ENCODE measurements at regions not wholly inside any gene's neighbourhood (a gene's known extent, or its start where the extent isn't known, plus 50 kb on each side); places are given as distances from the start of the nearest gene placed in this dataset.
"Not testable (repeated sequence)": the region's sequence is repeated elsewhere in the genome, so short reads cannot be mapped to it uniquely, and the experiment has no call there.

DNA sequence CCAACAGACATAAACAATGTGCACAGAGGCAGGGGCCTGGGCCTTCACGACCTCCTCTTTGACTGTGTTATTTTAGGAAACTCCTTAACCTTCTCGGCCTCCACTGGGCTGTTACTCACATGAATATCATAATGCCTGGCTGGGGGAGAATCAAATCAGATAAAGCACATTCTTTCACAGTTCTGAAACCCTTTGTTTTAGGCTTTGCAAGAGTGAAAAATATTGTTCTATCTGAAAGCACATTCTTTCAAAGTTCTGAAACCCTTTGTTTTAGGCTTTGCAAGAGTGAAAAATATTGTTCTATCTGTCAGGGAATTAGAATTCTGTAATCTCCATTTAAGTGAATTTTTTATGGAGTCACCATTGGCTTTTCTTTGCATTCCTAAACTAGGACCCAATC, 50.7 kb upstream of the SYNDIG1 start:
- no peak for DNase-seq

DNA sequence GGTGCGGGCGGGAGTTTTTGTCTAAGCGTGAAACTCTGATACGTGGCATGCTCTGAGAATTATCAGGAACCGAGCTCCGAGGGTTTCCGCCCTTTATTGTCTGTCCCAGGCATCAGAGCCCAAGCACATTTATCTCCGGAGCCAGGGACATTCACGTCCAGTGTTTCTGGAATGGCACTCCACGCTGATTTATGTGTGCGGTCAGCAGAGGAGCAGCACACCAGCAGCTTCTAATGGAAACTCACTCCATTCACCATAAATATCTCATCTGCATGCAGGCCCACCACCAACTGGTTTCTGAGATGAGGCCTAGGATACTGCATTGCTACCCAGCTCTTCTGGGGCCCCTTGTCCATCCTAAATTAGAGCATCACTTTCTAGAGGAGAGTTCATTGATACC, 51.9 kb upstream of the SYNDIG1 start:
- DNase-seq = no peak

DNA sequence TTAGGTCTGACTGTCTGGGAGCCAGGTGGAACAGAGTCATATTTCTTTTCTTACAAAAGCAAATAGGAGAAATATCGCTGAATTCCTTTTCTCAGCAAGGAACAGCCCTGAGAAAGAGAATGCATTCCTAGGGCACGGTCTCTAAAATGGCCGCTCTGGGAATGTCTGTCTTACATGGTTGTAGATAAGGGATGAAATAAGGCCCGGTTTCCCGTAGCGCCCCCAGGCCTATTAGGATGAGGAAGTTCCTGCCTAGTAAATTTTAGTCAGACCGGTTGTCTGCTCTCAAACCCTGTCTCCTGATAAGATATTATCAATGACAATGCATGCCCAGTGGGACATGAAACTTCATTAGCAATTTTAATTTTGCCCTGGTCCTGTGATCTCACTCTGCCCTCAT, 54.0 kb upstream of the SYNDIG1 start:
- DNase-seq = not testable (repeated sequence)

DNA sequence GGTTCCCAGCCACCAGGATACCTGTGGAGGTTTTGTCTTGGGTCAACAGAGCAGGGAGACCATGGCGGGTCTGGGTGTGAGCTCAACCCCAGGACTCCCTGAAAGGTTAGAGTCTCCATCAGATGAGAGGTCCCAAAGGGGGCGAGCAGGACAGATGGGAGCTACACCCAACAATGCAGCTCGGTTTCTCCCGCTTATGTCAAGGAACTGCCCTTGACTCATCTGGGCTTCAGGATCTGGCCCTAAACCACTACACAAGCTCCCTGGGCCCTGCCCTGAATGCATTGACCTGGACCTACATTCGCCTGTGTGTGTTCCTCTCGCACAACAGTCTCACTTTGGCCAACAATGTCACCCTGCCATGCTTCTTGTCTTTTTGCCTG, 57.6 kb upstream of the SYNDIG1 start:
- no peak for DNase-seq

DNA sequence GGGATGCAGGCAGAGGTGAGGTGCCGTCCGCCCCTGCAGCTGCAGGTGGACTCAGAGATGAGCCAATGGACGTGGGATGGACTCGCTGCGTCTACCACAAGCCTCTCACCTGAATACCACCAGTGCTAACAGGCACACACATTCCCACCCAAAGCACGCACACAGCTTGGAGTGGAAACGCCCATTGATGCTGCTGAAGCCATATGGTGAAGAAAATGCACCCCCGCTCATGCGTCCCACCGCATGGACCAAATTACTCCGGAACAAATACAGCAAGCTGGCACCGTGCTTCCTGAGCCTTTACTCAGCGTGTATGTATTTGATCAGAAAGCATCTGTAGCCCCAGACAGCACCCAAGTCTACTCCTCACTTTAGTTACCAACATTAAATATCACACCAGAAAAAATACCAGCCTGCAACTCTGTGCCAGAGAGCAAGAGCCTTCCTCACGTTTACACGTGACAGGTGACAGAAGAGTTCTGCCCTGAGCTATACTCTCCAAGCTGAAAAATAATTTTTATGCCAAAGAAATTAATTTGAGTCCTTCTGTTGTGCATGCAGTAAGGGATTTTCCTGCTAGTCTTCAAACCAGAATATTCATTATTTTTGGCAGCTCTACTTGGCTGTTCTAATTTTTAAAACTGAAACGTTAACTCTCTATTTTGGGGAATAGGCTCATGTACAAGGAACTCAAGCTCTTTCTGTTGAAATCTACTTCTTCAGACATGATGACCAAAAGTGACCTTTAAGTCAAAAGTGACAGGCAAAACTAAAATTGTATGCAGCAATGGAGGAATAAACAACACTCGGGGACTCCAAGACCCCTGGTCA, 58.2 kb upstream of the SYNDIG1 start:
- no peak for DNase-seq

DNA sequence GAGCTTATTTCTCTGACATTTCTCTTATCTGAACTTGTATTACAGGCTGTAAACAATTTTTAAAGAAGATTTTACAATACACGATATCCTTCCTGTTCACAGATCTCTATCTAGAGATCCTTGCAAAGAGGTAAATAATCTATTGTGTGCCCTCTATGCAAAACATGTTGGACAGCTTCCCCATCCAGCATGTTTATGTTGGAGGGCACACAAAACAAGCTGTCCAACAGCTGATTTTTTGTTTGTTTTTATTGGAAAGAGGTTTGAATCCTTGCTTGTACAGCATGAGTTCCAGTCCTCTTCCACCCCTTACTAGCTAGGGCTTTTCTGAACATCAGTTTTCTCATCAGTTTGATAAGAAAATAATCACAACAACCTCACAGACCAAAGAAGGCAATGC, 62.3 kb upstream of the SYNDIG1 start:
- peak; percentile 81 for DNase-seq

DNA sequence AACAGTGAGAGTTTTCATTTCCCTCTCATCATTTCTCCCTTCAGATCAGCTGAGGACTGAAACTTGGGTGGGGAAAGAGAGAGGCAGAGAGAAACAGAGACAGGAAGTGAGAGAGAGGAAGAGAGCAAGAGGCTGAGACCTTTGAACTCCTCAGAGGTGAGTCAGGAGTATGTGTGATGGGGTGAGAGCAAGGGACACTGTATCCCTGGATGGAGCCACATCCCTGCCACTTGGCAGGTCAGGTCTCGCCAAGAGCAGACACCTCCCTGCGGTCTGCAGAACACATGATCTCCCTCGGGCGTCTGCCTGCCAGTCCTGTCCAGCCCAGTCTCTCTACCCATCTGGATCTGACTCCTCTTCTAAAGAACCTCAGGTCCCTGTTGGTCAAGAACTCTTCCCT, 62.7 kb upstream of the SYNDIG1 start:
- peak; percentile 81 for DNase-seq

DNA sequence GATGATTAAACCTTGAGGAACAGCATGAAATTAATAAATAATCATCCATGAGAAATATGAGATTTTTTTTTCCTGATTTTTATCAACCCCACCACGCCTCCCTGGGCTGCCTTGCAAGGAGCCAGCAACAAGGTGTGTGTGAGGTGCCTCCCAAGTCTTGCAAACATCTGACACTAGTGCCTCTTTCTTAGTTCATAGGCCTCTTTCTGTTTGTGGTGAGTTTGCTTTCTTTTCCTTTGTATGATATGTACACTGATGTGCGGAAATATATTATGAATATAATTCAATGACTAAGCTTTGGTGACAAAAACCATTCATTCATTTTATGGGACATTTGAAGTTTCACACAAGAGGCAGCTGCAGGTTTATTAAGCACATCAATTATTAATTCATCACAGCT, 63.2 kb upstream of the SYNDIG1 start:
- no peak for DNase-seq

DNA sequence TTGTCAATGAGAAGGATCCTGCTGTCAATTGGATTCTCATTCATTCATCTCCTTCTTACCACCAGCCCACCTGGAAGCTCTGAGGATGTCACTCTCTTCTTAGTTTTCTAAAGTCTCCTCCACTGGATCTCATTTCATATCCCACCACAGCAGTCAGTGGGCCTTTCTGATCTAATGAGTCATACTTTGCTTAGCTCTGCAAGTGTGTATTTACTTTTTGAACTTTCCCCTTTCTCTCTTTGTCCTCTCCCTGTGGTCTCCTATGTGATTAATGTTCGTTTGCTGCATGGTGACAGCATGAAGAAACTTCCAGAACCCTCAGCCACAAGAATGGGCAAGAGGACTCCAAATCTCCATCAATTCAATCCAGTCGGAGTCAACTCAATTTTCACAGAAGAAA, 63.6 kb upstream of the SYNDIG1 start:
- DNase-seq = no peak

DNA sequence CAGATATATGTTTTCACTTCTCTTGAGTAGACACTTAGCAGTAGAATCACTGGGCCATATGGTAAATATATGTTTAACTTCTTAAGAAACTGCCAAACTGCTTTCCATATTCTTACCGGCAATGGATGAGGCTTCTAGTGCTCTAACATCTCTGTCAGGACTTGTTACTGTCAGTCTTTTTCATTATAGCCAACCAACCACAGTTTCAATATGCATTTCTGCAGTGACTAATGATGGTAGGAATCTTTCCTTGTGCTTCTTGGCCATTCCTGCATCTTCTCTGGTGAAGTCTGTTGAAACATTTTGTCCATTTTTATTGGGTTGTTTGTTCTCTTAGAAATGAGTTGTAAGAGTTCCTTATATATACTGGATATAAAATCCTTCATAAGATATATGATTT, 66.0 kb upstream of the SYNDIG1 start:
- no peak for DNase-seq

DNA sequence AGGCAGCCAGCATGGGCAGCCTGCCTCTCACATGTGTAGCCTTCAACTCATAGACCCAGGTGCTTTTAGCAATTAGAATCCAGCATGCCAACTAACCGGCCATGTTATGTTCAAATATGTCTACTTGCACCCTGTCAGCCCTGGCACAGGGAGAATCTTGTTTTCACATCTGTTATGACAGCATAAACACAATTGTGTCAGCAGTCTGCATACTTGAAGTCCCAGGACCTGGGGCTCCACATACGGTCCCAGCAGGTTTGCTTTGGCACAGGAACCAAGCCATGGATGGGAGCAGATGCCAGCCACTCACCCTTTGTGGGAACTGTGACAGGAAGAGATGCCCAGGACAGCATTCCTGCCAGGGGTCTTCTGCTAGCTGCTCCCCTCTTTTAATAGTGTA, 67.2 kb upstream of the SYNDIG1 start:
- no peak for DNase-seq

DNA sequence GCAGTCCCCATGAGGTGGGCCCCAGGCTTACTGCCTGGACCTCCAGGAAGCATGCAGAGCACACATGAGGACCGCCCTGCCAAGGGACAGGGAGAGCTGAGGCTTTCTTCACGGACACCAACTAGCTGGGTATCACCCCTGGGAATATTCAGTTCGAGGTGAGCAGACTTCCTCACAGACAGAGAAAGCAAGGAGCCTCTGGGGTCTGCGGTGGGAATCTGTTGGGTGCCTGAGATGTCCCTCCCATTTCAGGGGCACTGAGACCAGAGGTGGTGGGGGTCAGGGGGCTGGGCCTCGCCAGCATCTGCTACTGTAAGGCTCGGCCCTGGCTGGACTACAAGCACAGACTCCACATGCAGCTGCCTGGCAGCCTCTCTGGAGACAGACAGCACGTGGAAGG, 74.3 kb upstream of the SYNDIG1 start:
- no peak for DNase-seq

DNA sequence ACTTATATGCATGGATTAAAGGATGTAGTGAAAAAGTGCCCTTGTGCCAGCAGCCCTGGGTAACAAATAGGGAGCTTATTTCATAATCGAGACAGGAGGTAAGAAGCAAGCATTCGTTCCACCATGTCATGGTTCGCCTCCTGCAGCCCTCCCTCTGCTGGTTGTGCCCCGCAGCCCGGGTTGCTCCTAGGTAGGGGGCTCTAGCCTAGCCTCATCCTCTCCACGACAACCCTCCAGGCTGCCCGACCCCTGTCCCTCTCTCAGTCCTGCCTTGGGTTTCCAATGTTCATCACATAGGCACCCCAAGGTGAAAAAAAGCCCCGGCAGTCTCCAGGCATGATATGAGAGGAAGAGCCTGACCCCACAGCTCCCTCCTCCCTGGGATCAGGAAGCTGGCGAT, 75.5 kb upstream of the SYNDIG1 start:
- no peak for DNase-seq

DNA sequence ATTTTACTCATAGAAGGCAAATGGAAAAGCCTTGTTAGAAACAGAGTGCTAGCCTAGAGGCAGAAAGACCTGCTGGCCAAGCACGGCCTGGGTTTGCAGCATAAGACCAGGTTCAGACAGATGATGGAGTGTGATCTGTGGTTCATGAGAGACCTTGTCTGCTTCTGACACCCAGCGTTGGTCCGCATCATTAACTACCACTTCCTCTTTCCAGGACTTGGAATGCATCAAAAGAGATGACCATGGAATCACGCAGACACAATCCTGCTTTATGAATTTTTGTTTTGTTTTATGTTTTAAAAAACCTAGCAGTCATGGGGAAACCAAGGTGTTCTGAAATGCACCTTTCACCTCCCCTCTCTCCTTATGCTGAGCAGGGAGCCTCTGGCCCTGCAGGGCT, 76.8 kb upstream of the SYNDIG1 start:
- DNase-seq = no peak

DNA sequence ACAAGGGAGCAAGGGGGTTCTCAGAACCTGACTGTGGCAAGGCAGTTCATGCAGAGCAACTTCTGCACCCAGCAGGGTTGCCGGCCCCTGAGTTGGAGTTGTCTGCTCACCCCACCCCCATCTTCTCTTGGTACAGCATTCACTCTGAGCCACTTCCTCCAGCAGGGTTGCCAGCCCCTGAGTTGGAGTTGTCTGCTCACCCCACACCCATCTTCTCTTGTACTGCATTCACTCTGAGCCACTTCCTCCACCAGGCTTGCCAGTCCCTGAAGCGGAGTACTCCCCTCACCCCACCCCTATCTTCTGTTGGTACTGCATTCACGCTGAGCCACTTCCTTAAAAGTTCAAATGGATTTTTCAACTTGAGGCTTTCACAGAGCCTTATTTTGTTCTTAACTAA, 79.7 kb upstream of the SYNDIG1 start:
- DNase-seq = no peak

DNA sequence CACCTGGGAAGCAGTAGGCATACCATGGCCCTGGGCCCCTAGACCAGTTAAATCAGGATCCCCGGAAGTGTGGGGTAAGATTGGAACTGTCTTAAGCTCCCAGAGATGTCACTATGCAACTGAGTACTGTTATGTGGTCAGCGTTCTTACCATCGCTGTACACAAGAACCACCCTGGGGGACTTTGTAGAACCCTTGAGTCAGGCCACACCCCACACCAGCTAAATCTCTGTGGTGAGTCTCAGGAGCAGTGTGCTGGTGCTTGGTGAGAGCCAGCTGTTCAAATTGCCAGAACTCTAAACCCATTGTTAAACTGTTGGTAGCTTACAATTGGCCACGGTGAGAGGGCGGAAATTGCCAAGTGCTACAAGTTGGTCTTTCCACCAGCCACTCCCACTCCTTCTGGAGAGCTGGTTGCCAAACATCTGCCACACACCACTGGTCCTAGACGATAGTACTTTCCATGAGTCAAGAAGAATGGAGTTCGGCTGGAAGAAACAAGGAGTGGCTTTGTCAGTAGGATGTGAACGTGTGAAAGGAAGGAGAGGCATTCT, 80.5 kb upstream of the SYNDIG1 start:
- no peak for DNase-seq

DNA sequence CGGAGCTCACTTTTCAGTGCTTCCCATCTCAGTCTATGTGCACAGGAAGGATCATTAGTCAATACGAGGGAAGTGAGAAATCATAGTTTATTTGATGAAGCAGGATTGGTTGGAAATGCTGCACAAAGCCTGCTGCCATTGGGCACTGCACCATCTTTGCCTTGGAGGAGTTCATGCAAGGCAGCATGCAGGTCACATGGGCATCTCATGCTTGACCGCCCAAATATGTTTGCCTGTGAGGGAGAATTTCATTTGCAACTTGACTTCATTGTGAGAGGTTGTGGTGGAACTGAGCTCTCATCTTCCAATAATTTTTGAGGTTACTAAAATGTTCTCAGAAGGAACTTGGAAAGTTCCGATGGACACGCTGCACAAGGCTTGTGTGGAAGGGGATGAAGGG, 83.9 kb upstream of the SYNDIG1 start:
- no peak for DNase-seq

DNA sequence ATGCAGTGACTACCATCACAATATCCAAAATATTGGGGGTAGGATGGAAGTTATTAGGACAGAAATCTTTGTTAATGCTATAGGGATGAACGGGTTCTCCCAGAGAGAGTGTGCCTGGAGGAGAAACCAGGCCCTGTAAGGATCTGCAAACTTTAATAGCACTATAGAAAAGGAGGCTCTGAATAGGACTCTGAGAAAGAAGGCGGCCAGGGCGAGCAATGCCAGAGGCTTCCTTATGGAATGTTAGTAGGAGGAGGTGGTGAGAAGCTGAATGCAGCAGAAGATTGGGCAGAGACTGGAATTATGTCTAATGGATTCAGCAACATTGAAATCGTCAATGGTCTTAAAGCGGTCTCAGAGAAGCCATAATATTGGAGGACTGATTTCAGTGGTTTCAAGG, 84.6 kb upstream of the SYNDIG1 start:
- no peak for DNase-seq

DNA sequence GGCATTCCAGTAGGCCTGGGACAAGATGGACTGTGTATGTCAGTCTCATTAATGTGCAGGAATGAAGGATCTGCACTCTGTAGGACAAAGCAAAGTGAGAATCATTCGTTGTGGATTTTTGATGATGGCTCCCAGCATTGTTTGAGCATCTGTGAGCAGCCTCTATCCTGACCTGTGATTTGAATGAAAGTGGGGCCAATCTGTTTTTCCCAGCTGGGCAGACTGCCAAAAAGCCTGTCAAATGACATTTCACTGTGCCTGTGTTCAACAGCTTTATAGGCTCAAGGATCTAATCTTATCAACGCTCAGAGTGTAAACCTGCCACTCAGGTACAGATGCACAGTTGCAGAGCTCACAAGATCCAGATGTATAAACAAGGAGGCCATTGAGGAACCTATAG, 86.7 kb upstream of the SYNDIG1 start:
- DNase-seq = peak; percentile 81

DNA sequence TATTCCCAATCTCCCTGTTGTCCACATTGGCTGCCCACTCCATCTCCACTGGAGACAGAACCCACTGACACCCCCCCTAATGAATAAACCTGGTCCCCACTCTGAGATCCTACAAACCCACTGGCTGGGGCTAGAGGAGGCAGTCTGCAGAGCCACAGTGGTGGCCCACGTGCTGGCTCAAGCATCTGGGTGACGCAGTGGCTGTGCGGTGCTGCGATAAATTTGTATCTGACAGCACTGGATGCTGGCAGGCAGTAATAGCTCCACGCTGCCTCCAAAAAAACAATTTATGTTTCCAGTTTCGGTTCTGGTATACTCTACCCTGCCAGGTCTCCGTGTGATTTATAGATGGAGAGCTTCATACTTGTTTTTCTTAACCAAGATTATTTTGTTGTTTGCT, 87.1 kb upstream of the SYNDIG1 start:
- no peak for DNase-seq

DNA sequence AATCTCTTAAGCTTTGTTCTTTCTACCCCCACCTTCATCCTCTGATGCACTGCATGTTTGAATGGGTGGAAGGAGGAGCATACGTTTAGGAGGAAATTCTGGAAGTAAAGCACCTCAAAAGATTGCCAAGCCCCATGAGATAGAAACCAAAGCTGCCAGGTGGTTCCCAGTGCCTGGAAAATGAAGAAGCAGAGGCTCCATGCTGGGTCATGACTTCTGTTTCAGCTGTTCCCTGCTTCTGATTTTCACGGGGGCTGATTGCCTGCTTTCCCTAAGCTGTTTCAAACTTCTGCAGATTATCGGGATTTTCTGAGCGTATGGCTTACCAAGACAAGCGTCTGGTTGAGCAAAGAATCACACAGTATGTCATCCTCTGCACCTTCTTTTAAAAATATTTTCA, 87.5 kb upstream of the SYNDIG1 start:
- DNase-seq = no peak

DNA sequence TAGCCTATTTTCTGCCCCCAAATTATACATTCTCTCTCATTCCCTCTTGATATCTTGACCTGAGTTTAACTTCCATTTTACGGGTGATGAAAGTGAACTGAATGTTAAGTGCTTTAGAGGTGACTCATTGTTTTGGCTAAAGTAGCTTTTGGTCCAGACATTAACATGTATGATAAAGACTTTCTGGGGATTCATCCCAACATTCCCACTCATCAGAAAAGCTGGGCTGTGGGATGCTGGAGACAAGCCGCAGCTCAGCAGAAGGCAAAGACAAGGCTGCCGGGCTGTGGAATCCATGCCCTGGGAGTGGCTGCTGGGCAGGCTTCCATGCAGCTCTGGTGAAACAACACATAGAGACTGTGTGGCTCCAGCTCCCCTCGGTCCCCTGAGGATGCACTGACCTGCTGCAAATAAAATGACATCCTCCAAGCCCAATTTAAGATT, 89.9 kb upstream of the SYNDIG1 start:
- DNase-seq = no peak

DNA sequence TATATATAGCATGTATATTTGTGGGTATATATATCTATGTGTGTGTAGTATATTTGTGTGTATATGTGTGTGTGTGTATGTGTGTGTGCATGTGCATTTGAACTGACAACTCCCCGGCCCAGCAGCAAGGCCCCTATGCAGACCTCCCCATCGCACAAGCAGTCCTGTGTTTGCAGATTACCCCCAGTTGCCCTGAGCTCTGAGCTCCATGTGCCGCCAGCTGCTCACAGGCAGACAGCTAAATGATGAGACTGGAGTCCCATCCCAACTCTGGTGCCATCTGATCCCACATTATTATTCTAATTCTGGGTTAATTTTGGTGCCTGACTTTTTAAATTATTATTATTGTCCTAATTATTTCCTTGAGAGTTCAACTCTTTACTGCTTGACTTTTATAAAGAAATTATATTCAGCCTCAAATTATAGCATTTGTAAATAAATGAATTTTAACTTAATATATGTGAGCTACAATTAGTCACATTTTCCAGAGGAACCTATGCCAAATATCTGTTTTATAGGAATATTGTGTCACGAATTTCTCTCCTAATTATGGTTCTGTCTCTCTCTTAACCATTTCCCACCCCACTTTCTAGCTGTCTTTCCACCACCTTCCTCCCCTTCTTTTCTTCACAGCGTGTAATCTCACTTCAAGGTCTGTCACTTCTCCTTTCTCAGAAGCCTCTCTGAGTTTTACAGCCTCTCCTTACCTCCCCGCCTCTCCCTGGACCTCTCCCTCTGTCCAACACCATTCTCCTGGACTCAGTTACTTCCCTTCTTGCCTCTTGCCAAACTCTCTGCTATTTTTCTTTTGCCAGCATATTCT, 90.6 kb upstream of the SYNDIG1 start:
- no peak for DNase-seq
